ENCODE measurements at regions not wholly inside any gene's neighbourhood (a gene's known extent, or its start where the extent isn't known, plus 50 kb on each side); places are given as distances from the start of the nearest gene placed in this dataset.

- no peaks in the 10 kb centered on the region for H3K4me1 ChIP-seq (ENCODE audit: control insufficient read depth, low read length)
- H3K4me2 ChIP-seq (ENCODE audit: low read length): no peak overlapping the region
- no peaks in the 10 kb centered on the region for H3K36me3 ChIP-seq (ENCODE audit: control insufficient read depth, low read length)
- TF ChIP-seq CTCF (IDR thresholded peaks at IDR 0.05; ENCODE audit: low read depth, low read length, poor library complexity, severe bottlenecking) (no peak), EZH2phosphoT487 (IDR thresholded peaks at IDR 0.05; ENCODE audit: borderline replicate concordance, low read length) (no peak)
- no peaks in the 10 kb centered on the region for H3F3A ChIP-seq (ENCODE audit: control insufficient read depth, insufficient read depth)
- H3K79me2 ChIP-seq (ENCODE audit: control insufficient read depth, low read length): no peaks in the 10 kb centered on the region
- H3K27me3 ChIP-seq (ENCODE audit: control insufficient read depth, low read length): no peaks in the 10 kb centered on the region
- H3K27ac ChIP-seq (ENCODE audit: low read depth, low read length): no peak overlapping the region
- peaks cover 4% of the 10 kb centered on the region; the same call in 1 of the 2 replicates for H3K9me3 ChIP-seq (ENCODE audit: control insufficient read depth, insufficient read depth, low read length)
- no peaks in the 10 kb centered on the region for H4K20me1 ChIP-seq (ENCODE audit: control insufficient read depth, insufficient read depth, low read depth, low read length)
- H3K4me3 ChIP-seq (ENCODE audit: low read length): no peak overlapping the region
- H3K9me2 ChIP-seq (replicated peaks; ENCODE audit: control insufficient read depth, low read length): no peaks in the 10 kb centered on the region
Observed at GRCh38 chr13:65965501-65965900, 1264.6 kb downstream of the PCDH9 start.

GRCh38 chr13:65964672-65965071 lies 1265.5 kb downstream of the PCDH9 start:
- no peak for TF ChIP-seq EZH2phosphoT487 (IDR thresholded peaks at IDR 0.05; ENCODE audit: borderline replicate concordance, low read length)
- TF ChIP-seq CTCF (IDR thresholded peaks at IDR 0.05; ENCODE audit: low read depth, low read length, poor library complexity, severe bottlenecking): no peak
- H3K4me1 ChIP-seq (ENCODE audit: control insufficient read depth, low read length): no peaks in the 10 kb centered on the region
- H3K4me3 ChIP-seq (ENCODE audit: low read length): no peak overlapping the region
- peaks cover 4% of the 10 kb centered on the region; the same call in 1 of the 2 replicates for H3K9me3 ChIP-seq (ENCODE audit: control insufficient read depth, insufficient read depth, low read length)
- no peak overlapping the region for H3K27ac ChIP-seq (ENCODE audit: low read depth, low read length)
- H3K4me2 ChIP-seq (ENCODE audit: low read length): no peak overlapping the region
- H3K79me2 ChIP-seq (ENCODE audit: control insufficient read depth, low read length): no peaks in the 10 kb centered on the region
- no peaks in the 10 kb centered on the region for H3K9me2 ChIP-seq (replicated peaks; ENCODE audit: control insufficient read depth, low read length)
- H4K20me1 ChIP-seq (ENCODE audit: control insufficient read depth, insufficient read depth, low read depth, low read length): no peaks in the 10 kb centered on the region
- H3K36me3 ChIP-seq (ENCODE audit: control insufficient read depth, low read length): no peaks in the 10 kb centered on the region
- H3K27me3 ChIP-seq (ENCODE audit: control insufficient read depth, low read length): no peaks in the 10 kb centered on the region
- H3F3A ChIP-seq (ENCODE audit: control insufficient read depth, insufficient read depth): no peaks in the 10 kb centered on the region

GRCh38 chr13:65959305-65959704 lies 1270.8 kb downstream of the PCDH9 start:
- Histone ChIP-seq H3K27ac (ENCODE audit: low read depth, low read length) (no peak overlapping the region), H3K4me1 (ENCODE audit: control insufficient read depth, low read length) (no peaks in the 10 kb centered on the region), H3K27me3 (ENCODE audit: control insufficient read depth, low read length) (no peaks in the 10 kb centered on the region), H3F3A (ENCODE audit: control insufficient read depth, insufficient read depth) (no peaks in the 10 kb centered on the region), H3K4me2 (ENCODE audit: low read length) (no peak overlapping the region), H3K9me3 (ENCODE audit: control insufficient read depth, insufficient read depth, low read length) (no peaks in the 10 kb centered on the region), H3K79me2 (ENCODE audit: control insufficient read depth, low read length) (no peaks in the 10 kb centered on the region), H4K20me1 (ENCODE audit: control insufficient read depth, insufficient read depth, low read depth, low read length) (no peaks in the 10 kb centered on the region), H3K4me3 (ENCODE audit: low read length) (no peak overlapping the region), H3K9me2 (replicated peaks; ENCODE audit: control insufficient read depth, low read length) (no peaks in the 10 kb centered on the region), H3K36me3 (ENCODE audit: control insufficient read depth, low read length) (no peaks in the 10 kb centered on the region)
- TF ChIP-seq CTCF (IDR thresholded peaks at IDR 0.05; ENCODE audit: low read depth, low read length, poor library complexity, severe bottlenecking) (no peak), EZH2phosphoT487 (IDR thresholded peaks at IDR 0.05; ENCODE audit: borderline replicate concordance, low read length) (no peak)

GRCh38 chr13:65946387-65946786 lies 1283.7 kb downstream of the PCDH9 start:
- TF ChIP-seq CTCF (IDR thresholded peaks at IDR 0.05; ENCODE audit: low read depth, low read length, poor library complexity, severe bottlenecking) (no peak), EZH2phosphoT487 (IDR thresholded peaks at IDR 0.05; ENCODE audit: borderline replicate concordance, low read length) (no peak)
- Histone ChIP-seq H3K9me3 (ENCODE audit: control insufficient read depth, insufficient read depth, low read length) (no peaks in the 10 kb centered on the region), H3K79me2 (ENCODE audit: control insufficient read depth, low read length) (no peaks in the 10 kb centered on the region), H3K4me3 (ENCODE audit: low read length) (no peak overlapping the region), H3K27ac (ENCODE audit: low read depth, low read length) (no peak overlapping the region), H3K27me3 (ENCODE audit: control insufficient read depth, low read length) (no peaks in the 10 kb centered on the region), H3K4me1 (ENCODE audit: control insufficient read depth, low read length) (no peaks in the 10 kb centered on the region), H3K9me2 (replicated peaks; ENCODE audit: control insufficient read depth, low read length) (no peaks in the 10 kb centered on the region), H4K20me1 (ENCODE audit: control insufficient read depth, insufficient read depth, low read depth, low read length) (no peaks in the 10 kb centered on the region), H3F3A (ENCODE audit: control insufficient read depth, insufficient read depth) (no peaks in the 10 kb centered on the region), H3K36me3 (ENCODE audit: control insufficient read depth, low read length) (no peaks in the 10 kb centered on the region), H3K4me2 (ENCODE audit: low read length) (no peak overlapping the region)
